IMR-90 (cell line): ENCODE measurements at regions not wholly inside any gene's neighbourhood (a gene's known extent, or its start where the extent isn't known, plus 50 kb on each side); places are given as distances from the start of the nearest gene placed in this dataset.

Source experiments
- ATAC-seq: fragments of 200-7000 bp; cut with Tn5 transposase; 2 replicates; pipeline ENCODE4 v1.9.1; 2020; ENCODE audit warnings: low read depth, mild to moderate bottlenecking, moderate library complexity
- BruUV-seq: library from RNA; stranded (reverse); fragments of 400-500 nt; replicated peaks from 2 replicates; lab custom pipeline; 2021; lab: Mats Ljungman, UMichigan
- CTCF ChIA-PET: fragments of 300-600 bp; formaldehyde crosslinking; extraction: SDS; loops from one replicate; lab custom pipeline; 2021; ENCODE audit warnings: antibody characterized with exemption; lab: Yijun Ruan, JAX
- POLR2A ChIA-PET: fragments of 300-600 bp; sonication (Branson Sonifier 250); formaldehyde crosslinking; loops from one replicate; lab custom pipeline; 2022; ENCODE audit warnings: antibody characterized with exemption; ENCODE audit not compliant: unreplicated experiment; lab: Charles Lee
- DNase-seq: peaks from one replicate; pipeline ENCODE4 v3.0.0; 2013
- H2AFZ ChIP-seq: replicated peaks from 2 replicates; pipeline ENCODE3; 2013; ENCODE audit warnings: low read length, mild to moderate bottlenecking; ENCODE audit not compliant: poor library complexity
- H2AK5ac ChIP-seq: 2 replicates; pipeline ENCODE4 v1.6.1; 2013; ENCODE audit warnings: low read depth, low read length, inconsistent platforms
- H2AK9ac ChIP-seq: replicated peaks from 2 replicates; pipeline ENCODE3; 2013; ENCODE audit warnings: mild to moderate bottlenecking, low read depth, low read length, moderate library complexity; ENCODE audit not compliant: poor library complexity
- H2BK120ac ChIP-seq: 2 replicates; pipeline ENCODE4 v1.6.1; 2013; ENCODE audit warnings: low read depth, low read length, inconsistent platforms
- H2BK15ac ChIP-seq: 3 replicates; pipeline ENCODE4 v1.6.1; 2013; ENCODE audit warnings: low read depth, low read length, inconsistent platforms
- H2BK20ac ChIP-seq: 2 replicates; pipeline ENCODE4 v1.6.1; 2013; ENCODE audit warnings: low read depth, mild to moderate bottlenecking, inconsistent platforms, low read length, moderate library complexity
- H2BK5ac ChIP-seq: 2 replicates; pipeline ENCODE4 v1.6.1; 2013; ENCODE audit warnings: mild to moderate bottlenecking, low read depth, low read length, inconsistent platforms; ENCODE audit not compliant: poor library complexity, severe bottlenecking
- H3K14ac ChIP-seq: replicated peaks from 2 replicates; pipeline ENCODE4 v1.6.1; 2013; ENCODE audit warnings: low read depth, low read length, inconsistent platforms
- H3K18ac ChIP-seq: 2 replicates; pipeline ENCODE4 v1.6.1; 2013; ENCODE audit warnings: low read depth, low read length, control low read depth
- H3K23ac ChIP-seq: 2 replicates; pipeline ENCODE4 v1.6.1; 2013; ENCODE audit warnings: low read depth, low read length, inconsistent platforms
- H3K27ac ChIP-seq: 2 replicates; pipeline ENCODE4 v1.5.1; 2013; ENCODE audit warnings: mild to moderate bottlenecking, control low read depth, low read length; ENCODE audit not compliant: insufficient read depth
- H3K27me3 ChIP-seq: 2 replicates; pipeline ENCODE4 v1.6.1; 2013; ENCODE audit warnings: low read length; ENCODE audit not compliant: control insufficient read depth, insufficient read depth
- H3K36me3 ChIP-seq: 2 replicates; pipeline ENCODE4 v1.6.1; 2013; ENCODE audit warnings: low read length, mixed read lengths; ENCODE audit not compliant: control insufficient read depth, insufficient read depth
- H3K4ac ChIP-seq: 2 replicates; pipeline ENCODE4 v1.6.1; 2013; ENCODE audit warnings: low read depth, low read length, inconsistent platforms
- H3K4me1 ChIP-seq: 2 replicates; pipeline ENCODE4 v1.6.1; 2013; ENCODE audit warnings: low read length, mixed read lengths; ENCODE audit not compliant: control insufficient read depth, insufficient read depth
- H3K4me2 ChIP-seq: 2 replicates; pipeline ENCODE4 v1.6.1; 2013; ENCODE audit warnings: low read depth, mild to moderate bottlenecking, control low read depth, low read length, moderate library complexity
- H3K4me3 ChIP-seq: 2 replicates; pipeline ENCODE4 v1.5.1; 2013; ENCODE audit warnings: low read depth, mild to moderate bottlenecking, control low read depth, low read length, moderate library complexity; ENCODE audit not compliant: insufficient read depth
- H3K56ac ChIP-seq: 2 replicates; pipeline ENCODE4 v1.6.1; 2013; ENCODE audit warnings: low read length, inconsistent platforms; ENCODE audit not compliant: insufficient read depth; ENCODE audit errors: extremely low read depth
- H3K79me1 ChIP-seq, 2 experiments: 2 replicates each; pipeline ENCODE4 v1.6.1; 2013; ENCODE audit warnings: low read length in 2 of 2, inconsistent platforms in 1 of 2, low read depth in 1 of 2
- H3K9ac ChIP-seq: 2 replicates; pipeline ENCODE4 v1.6.1; 2013; ENCODE audit warnings: low read depth, low read length, control low read depth
- H3K9me1 ChIP-seq: 2 replicates; pipeline ENCODE4 v1.6.1; 2013; ENCODE audit warnings: low read length, inconsistent platforms; ENCODE audit not compliant: insufficient read depth
- H3K9me3 ChIP-seq: 2 replicates; pipeline ENCODE4 v1.6.1; 2013; ENCODE audit warnings: low read length; ENCODE audit not compliant: control insufficient read depth, insufficient read depth
- H4K20me1 ChIP-seq: 2 replicates; pipeline ENCODE4 v1.6.1; 2013; ENCODE audit warnings: low read length, inconsistent platforms; ENCODE audit not compliant: insufficient read depth
- H4K5ac ChIP-seq: 2 replicates; pipeline ENCODE4 v1.6.1; 2013; ENCODE audit warnings: mild to moderate bottlenecking, low read depth, low read length, control low read depth
- H4K8ac ChIP-seq, 2 experiments: 2 replicates each; pipeline ENCODE4 v1.6.1; 2013; ENCODE audit warnings: low read depth in 2 of 2, low read length in 2 of 2, control low read depth in 1 of 2, inconsistent platforms in 1 of 2
- H4K91ac ChIP-seq: 2 replicates; pipeline ENCODE4 v1.6.1; 2013; ENCODE audit warnings: low read depth, low read length, inconsistent platforms; ENCODE audit not compliant: insufficient read depth
- CEBPB ChIP-seq: IDR thresholded peaks from 2 replicates; pipeline ENCODE4 v1.6.1; 2012; ENCODE audit warnings: low read depth, low read length, improper control_type of control experiment
- CHD1 ChIP-seq: IDR thresholded peaks from 2 replicates; pipeline ENCODE4 v1.6.1; 2012; ENCODE audit warnings: low read depth, low read length, improper control_type of control experiment
- FOS ChIP-seq: fragments of 150-350 bp; IDR thresholded peaks from 2 replicates; pipeline ENCODE4 v1.6.1; 2016; ENCODE audit warnings: low read depth, low read length
- MAFK ChIP-seq: IDR thresholded peaks from 2 replicates; pipeline ENCODE4 v1.6.1; 2012; ENCODE audit warnings: low read depth, low read length, improper control_type of control experiment
- MAZ ChIP-seq: IDR thresholded peaks from 2 replicates; pipeline ENCODE4 v1.6.1; 2012; ENCODE audit warnings: low read depth, mild to moderate bottlenecking, low read length, improper control_type of control experiment, moderate library complexity, borderline replicate concordance
- MXI1 ChIP-seq: IDR thresholded peaks from 2 replicates; pipeline ENCODE4 v1.6.1; 2012; ENCODE audit warnings: low read depth, mild to moderate bottlenecking, low read length, moderate library complexity, borderline replicate concordance
- NFE2L2 ChIP-seq: fragments of 150-350 bp; IDR thresholded peaks from 2 replicates; pipeline ENCODE4 v1.6.1; 2016; ENCODE audit warnings: low read depth, mild to moderate bottlenecking, low read length
- POLR2A ChIP-seq: IDR thresholded peaks from 2 replicates; pipeline ENCODE4 v1.6.1; 2012; ENCODE audit warnings: mild to moderate bottlenecking, low read depth, low read length
- RCOR1 ChIP-seq: IDR thresholded peaks from 2 replicates; pipeline ENCODE4 v1.6.1; 2012; ENCODE audit warnings: mild to moderate bottlenecking, low read length, improper control_type of control experiment; ENCODE audit not compliant: insufficient replicate concordance
- RFX5 ChIP-seq: IDR thresholded peaks from 2 replicates; pipeline ENCODE4 v1.8.0; 2012; ENCODE audit warnings: low read depth, mild to moderate bottlenecking, low read length, moderate library complexity
- WGBS, 2 experiments: methylation state at CpG; one replicate each; pipeline versions ENCODE4 v1.1.5 to v1.1.7; 2013; ENCODE audit warnings: missing lambda C conversion rate in 2 of 2; ENCODE audit not compliant: insufficient read length in 1 of 2; ENCODE audit errors: extremely low coverage in 2 of 2; 5-methylcytosine and 5-hydroxymethylcytosine counted together
- dilution Hi-C: fragments of 300-500 bp; cut with HindIII; formaldehyde crosslinking; loops from one replicate; pipeline ENCODE4 v1.14.3; 2018; ENCODE audit warnings: low sequenced_read_pairs; ENCODE audit not compliant: unreplicated experiment
- in situ Hi-C: fragments of 300-500 bp; cut with MboI; formaldehyde crosslinking; loops from 3 replicates; pipeline ENCODE4 v1.14.3; 2019; ENCODE audit warnings: low sequenced_read_pairs, inconsistent platforms, mixed read lengths
- intact Hi-C: fragments of 100-400 bp; cut with micrococcal nuclease; formaldehyde crosslinking; loops from 2 replicates; pipeline ENCODE4 v1.10.0; 2022
- TF ChIP-seq, protein P1 (sequence below): fragments of 150-350 bp; IDR thresholded peaks from 2 replicates; pipeline ENCODE4 v1.6.1; 2017; ENCODE audit warnings: mild to moderate bottlenecking, antibody characterized with exemption, low read length, low read depth
- TF ChIP-seq, protein P2 (sequence below): conservative IDR thresholded peaks from 2 replicates; pipeline ENCODE4 v1.5.1; 2012; ENCODE audit warnings: mild to moderate bottlenecking, low read depth, low read length, improper control_type of control experiment
- TF ChIP-seq, protein P3 (sequence below): fragments of 150-350 bp; IDR thresholded peaks from 2 replicates; pipeline ENCODE4 v1.6.1; 2016; ENCODE audit warnings: low read depth, mild to moderate bottlenecking, low read length, moderate library complexity, borderline replicate concordance

DNA sequence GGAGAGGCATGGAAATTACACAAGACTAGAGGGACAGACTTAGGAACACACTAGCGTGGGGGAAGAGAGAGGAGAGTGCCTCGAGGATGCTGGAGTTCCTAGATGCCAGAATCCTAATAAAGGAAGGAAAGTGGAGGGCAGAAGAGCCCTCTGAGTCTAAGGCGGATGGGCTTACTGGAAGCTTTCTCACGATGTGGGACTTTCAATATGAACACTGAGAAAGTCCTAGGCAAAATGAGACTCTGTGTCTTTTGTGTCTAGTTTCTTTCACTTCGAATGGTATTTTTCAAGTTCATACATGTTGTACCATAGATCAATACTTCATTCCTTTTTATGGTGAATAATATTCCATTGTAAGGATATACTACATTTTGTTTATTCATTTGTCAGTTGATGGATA is 239.4 kb downstream of the NSG2 start:
- H3K18ac ChIP-seq: no peak overlapping the region
- H2BK15ac ChIP-seq: no peak overlapping the region
- H4K20me1 ChIP-seq: no peaks in the 10 kb centered on the region
- intact Hi-C loops (no loop called here), in situ Hi-C loops (no loop called here), dilution Hi-C loops (no loop called here)
- no peak overlapping the region for H3K14ac ChIP-seq
- H2AK9ac ChIP-seq: no peak overlapping the region
- BruUV-seq: no TSS peak
- no peaks in the 10 kb centered on the region for H3K79me1 ChIP-seq
- H3K23ac ChIP-seq: no peak overlapping the region
- H3K9me1 ChIP-seq: no peaks in the 10 kb centered on the region
- TF ChIP-seq RCOR1 (no peak), CHD1 (no peak), MAZ (no peak), MAFK (no peak), RFX5 (no peak), CEBPB (no peak), NFE2L2 (no peak), MXI1 (no peak), FOS (no peak), POLR2A (no peak)
- TF ChIP-seq, protein P1, sequence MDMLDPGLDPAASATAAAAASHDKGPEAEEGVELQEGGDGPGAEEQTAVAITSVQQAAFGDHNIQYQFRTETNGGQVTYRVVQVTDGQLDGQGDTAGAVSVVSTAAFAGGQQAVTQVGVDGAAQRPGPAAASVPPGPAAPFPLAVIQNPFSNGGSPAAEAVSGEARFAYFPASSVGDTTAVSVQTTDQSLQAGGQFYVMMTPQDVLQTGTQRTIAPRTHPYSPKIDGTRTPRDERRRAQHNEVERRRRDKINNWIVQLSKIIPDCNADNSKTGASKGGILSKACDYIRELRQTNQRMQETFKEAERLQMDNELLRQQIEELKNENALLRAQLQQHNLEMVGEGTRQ: no peak
- TF ChIP-seq, protein P2, sequence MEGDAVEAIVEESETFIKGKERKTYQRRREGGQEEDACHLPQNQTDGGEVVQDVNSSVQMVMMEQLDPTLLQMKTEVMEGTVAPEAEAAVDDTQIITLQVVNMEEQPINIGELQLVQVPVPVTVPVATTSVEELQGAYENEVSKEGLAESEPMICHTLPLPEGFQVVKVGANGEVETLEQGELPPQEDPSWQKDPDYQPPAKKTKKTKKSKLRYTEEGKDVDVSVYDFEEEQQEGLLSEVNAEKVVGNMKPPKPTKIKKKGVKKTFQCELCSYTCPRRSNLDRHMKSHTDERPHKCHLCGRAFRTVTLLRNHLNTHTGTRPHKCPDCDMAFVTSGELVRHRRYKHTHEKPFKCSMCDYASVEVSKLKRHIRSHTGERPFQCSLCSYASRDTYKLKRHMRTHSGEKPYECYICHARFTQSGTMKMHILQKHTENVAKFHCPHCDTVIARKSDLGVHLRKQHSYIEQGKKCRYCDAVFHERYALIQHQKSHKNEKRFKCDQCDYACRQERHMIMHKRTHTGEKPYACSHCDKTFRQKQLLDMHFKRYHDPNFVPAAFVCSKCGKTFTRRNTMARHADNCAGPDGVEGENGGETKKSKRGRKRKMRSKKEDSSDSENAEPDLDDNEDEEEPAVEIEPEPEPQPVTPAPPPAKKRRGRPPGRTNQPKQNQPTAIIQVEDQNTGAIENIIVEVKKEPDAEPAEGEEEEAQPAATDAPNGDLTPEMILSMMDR: no peak
- TF ChIP-seq, protein P3, sequence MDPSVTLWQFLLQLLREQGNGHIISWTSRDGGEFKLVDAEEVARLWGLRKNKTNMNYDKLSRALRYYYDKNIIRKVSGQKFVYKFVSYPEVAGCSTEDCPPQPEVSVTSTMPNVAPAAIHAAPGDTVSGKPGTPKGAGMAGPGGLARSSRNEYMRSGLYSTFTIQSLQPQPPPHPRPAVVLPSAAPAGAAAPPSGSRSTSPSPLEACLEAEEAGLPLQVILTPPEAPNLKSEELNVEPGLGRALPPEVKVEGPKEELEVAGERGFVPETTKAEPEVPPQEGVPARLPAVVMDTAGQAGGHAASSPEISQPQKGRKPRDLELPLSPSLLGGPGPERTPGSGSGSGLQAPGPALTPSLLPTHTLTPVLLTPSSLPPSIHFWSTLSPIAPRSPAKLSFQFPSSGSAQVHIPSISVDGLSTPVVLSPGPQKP: no peak
- H4K91ac ChIP-seq: no peak overlapping the region
- no peak overlapping the region for H3K27ac ChIP-seq
- H3K4me2 ChIP-seq: no peak overlapping the region
- H2AK5ac ChIP-seq: no peak overlapping the region
- H4K5ac ChIP-seq: no peak overlapping the region
- WGBS, 2 experiments: 0% methylated on average over 1 of the region's 5 CpGs; no CpG with 5 or more reads in 1 of the 2 experiments
- ATAC-seq (no peak), DNase-seq (no peak)
- H3K4me1 ChIP-seq: no peaks in the 10 kb centered on the region
- no peaks in the 10 kb centered on the region for H3K36me3 ChIP-seq
- H3K4ac ChIP-seq: no peak overlapping the region
- H2AFZ ChIP-seq: no peak overlapping the region
- H3K56ac ChIP-seq: no peak overlapping the region
- no peaks in the 10 kb centered on the region for H3K27me3 ChIP-seq
- no peak overlapping the region for H3K9ac ChIP-seq
- H3K4me3 ChIP-seq: no peak overlapping the region
- no peak overlapping the region for H4K8ac ChIP-seq
- H3K9me3 ChIP-seq: peaks cover 6% of the 10 kb centered on the region
- H2BK5ac ChIP-seq: no peak overlapping the region
- no peak overlapping the region for H2BK20ac ChIP-seq
- ChIA-PET CTCF (no interaction called here), POLR2A (no interaction called here)
- no peak overlapping the region for H2BK120ac ChIP-seq
